ENCODE measurements at regions not wholly inside any gene's neighbourhood (a gene's known extent, or its start where the extent isn't known, plus 50 kb on each side); places are given as distances from the start of the nearest gene placed in this dataset.

GRCh38 chr14:58697930-58698642 is 60.3 kb downstream of the DACT1 start:
- DNase-seq (ENCODE audit: extremely low read depth, insufficient read length) = no peak
- TF ChIP-seq, protein P1, sequence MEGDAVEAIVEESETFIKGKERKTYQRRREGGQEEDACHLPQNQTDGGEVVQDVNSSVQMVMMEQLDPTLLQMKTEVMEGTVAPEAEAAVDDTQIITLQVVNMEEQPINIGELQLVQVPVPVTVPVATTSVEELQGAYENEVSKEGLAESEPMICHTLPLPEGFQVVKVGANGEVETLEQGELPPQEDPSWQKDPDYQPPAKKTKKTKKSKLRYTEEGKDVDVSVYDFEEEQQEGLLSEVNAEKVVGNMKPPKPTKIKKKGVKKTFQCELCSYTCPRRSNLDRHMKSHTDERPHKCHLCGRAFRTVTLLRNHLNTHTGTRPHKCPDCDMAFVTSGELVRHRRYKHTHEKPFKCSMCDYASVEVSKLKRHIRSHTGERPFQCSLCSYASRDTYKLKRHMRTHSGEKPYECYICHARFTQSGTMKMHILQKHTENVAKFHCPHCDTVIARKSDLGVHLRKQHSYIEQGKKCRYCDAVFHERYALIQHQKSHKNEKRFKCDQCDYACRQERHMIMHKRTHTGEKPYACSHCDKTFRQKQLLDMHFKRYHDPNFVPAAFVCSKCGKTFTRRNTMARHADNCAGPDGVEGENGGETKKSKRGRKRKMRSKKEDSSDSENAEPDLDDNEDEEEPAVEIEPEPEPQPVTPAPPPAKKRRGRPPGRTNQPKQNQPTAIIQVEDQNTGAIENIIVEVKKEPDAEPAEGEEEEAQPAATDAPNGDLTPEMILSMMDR (IDR thresholded peaks at IDR 0.05; ENCODE audit: insufficient read depth, low read length, poor library complexity, severe bottlenecking) = no peak
- no peak overlapping the region for H3K4me3 ChIP-seq (replicated peaks; ENCODE audit: low read depth, low read length)
- no peaks in the 10 kb centered on the region for H3K27me3 ChIP-seq (replicated peaks; ENCODE audit: control insufficient read depth, insufficient read depth, low read length)
- no peaks in the 10 kb centered on the region for H3K36me3 ChIP-seq (ENCODE audit: control insufficient read depth, insufficient read depth, low read length)

GRCh38 chr14:58699681-58700205 is 62.0 kb downstream of the DACT1 start:
- no peak for DNase-seq (ENCODE audit: extremely low read depth, insufficient read length)

DNA sequence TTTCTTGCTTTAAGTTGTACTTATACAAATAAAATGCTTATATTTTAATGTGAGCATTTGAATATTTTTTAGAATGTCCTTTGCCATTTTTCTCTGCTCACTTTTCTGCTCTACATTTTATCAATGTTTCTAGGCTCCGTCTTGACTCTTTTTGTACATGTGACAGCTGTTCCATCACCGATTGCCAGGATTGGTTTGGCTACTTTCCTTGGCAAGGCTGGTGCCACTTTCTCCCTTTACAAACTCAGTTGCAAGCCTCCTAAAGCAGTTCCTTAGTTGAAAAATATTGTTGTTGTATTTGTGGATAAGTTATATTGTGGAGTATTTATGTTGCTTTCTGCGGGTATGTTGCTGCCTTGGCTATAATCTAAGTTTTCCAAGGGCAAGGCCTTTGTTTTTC is 63.4 kb downstream of the DACT1 start:
- Histone ChIP-seq H3K4me3 (replicated peaks; ENCODE audit: low read depth, low read length) (no peak overlapping the region), H3K36me3 (ENCODE audit: control insufficient read depth, insufficient read depth, low read length) (no peaks in the 10 kb centered on the region), H3K27me3 (replicated peaks; ENCODE audit: control insufficient read depth, insufficient read depth, low read length) (no peaks in the 10 kb centered on the region)
- TF ChIP-seq, protein P1 (IDR thresholded peaks at IDR 0.05; ENCODE audit: insufficient read depth, low read length, poor library complexity, severe bottlenecking) = no peak
- DNase-seq (ENCODE audit: extremely low read depth, insufficient read length) = no peak

More at GRCh38 chr14:58699681-58700205, 62.0 kb downstream of the DACT1 start:
- Histone ChIP-seq H3K4me3 (replicated peaks; ENCODE audit: low read depth, low read length) (no peak overlapping the region), H3K36me3 (ENCODE audit: control insufficient read depth, insufficient read depth, low read length) (no peaks in the 10 kb centered on the region), H3K27me3 (replicated peaks; ENCODE audit: control insufficient read depth, insufficient read depth, low read length) (no peaks in the 10 kb centered on the region)
- TF ChIP-seq, protein P1 (IDR thresholded peaks at IDR 0.05; ENCODE audit: insufficient read depth, low read length, poor library complexity, severe bottlenecking) = no peak

- no peaks in the 10 kb centered on the region for H3K36me3 ChIP-seq (ENCODE audit: control insufficient read depth, insufficient read depth, low read length)
- DNase-seq (ENCODE audit: extremely low read depth, insufficient read length) = no peak
- no peak overlapping the region for H3K4me3 ChIP-seq (replicated peaks; ENCODE audit: low read depth, low read length)
- H3K27me3 ChIP-seq (replicated peaks; ENCODE audit: control insufficient read depth, insufficient read depth, low read length) = no peaks in the 10 kb centered on the region
- TF ChIP-seq, protein P1 (IDR thresholded peaks at IDR 0.05; ENCODE audit: insufficient read depth, low read length, poor library complexity, severe bottlenecking) = no peak
Measured at GRCh38 chr14:58701604-58702003, 63.8 kb downstream of the DACT1 start.

DNA sequence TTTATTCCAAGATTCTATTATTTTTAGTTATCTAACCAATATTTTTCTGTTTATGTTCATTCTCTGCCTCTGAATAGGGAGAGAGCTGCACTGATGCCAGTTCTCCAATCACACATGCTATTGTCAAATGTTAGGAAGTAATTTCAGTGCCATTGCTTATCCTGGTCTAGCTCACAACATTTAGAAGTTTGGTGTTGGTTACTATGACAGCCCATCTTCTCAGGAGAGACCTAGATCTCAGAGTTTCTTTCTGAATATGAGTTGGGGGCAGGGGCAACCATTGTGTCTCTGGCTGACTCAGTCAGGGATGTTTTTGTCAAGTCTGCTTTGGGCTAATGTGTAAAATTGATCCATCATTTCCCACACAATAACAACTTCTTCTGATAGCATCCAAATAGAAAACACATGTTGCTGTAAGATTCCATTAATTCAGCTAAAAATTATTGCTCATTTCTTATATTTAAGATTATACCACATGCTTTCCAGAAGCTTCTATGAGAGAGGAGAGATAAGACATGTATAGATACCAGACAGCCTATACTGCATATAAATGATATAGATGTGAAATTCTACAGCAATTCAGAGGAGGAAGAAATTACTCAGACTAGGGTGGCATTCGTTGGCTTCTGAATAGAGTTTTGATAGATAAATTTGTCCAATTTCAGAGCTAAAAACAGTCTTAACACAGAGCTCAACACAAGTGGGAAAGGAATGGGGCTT is 64.8 kb downstream of the DACT1 start:
- DNase-seq (ENCODE audit: extremely low read depth, insufficient read length) = no peak
- no peaks in the 10 kb centered on the region for H3K27me3 ChIP-seq (replicated peaks; ENCODE audit: control insufficient read depth, insufficient read depth, low read length)
- no peak overlapping the region for H3K4me3 ChIP-seq (replicated peaks; ENCODE audit: low read depth, low read length)
- TF ChIP-seq, protein P1 (IDR thresholded peaks at IDR 0.05; ENCODE audit: insufficient read depth, low read length, poor library complexity, severe bottlenecking) = no peak
- H3K36me3 ChIP-seq (ENCODE audit: control insufficient read depth, insufficient read depth, low read length) = no peaks in the 10 kb centered on the region
